ENCODE measurements at regions not wholly inside any gene's neighbourhood (a gene's known extent, or its start where the extent isn't known, plus 50 kb on each side); places are given as distances from the start of the nearest gene placed in this dataset.

- Histone ChIP-seq H3K9me2 (replicated peaks; ENCODE audit: insufficient read depth) (no peaks in the 10 kb centered on the region), H2AFZ (no peak overlapping the region), H3K4me2 (no peak overlapping the region), H3K27ac (no peak overlapping the region), H3K4me3 (no peak overlapping the region), H4K20me1 (ENCODE audit: insufficient read depth, poor library complexity, severe bottlenecking) (no peaks in the 10 kb centered on the region), H3K4me1 (ENCODE audit: insufficient read depth) (no peaks in the 10 kb centered on the region), H3K36me3 (replicated peaks; ENCODE audit: insufficient read depth, low read depth) (no peaks in the 10 kb centered on the region), H3K9me3 (ENCODE audit: low read depth) (no peaks in the 10 kb centered on the region), H3K79me2 (no peaks in the 10 kb centered on the region), H3K27me3 (no peaks in the 10 kb centered on the region)
- TF ChIP-seq EZH2phosphoT487 (IDR thresholded peaks at IDR 0.05; ENCODE audit: low read depth, severe bottlenecking, unreplicated experiment): no peak
- TF ChIP-seq, protein P1, sequence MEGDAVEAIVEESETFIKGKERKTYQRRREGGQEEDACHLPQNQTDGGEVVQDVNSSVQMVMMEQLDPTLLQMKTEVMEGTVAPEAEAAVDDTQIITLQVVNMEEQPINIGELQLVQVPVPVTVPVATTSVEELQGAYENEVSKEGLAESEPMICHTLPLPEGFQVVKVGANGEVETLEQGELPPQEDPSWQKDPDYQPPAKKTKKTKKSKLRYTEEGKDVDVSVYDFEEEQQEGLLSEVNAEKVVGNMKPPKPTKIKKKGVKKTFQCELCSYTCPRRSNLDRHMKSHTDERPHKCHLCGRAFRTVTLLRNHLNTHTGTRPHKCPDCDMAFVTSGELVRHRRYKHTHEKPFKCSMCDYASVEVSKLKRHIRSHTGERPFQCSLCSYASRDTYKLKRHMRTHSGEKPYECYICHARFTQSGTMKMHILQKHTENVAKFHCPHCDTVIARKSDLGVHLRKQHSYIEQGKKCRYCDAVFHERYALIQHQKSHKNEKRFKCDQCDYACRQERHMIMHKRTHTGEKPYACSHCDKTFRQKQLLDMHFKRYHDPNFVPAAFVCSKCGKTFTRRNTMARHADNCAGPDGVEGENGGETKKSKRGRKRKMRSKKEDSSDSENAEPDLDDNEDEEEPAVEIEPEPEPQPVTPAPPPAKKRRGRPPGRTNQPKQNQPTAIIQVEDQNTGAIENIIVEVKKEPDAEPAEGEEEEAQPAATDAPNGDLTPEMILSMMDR (IDR thresholded peaks at IDR 0.05; ENCODE audit: poor library complexity): no peak
- DNase-seq (ENCODE audit: low spot score): no peak
These were observed 71.2 kb upstream of the EPS8L3 start for GRCh38 chr1:109834951-109835350.

DNA sequence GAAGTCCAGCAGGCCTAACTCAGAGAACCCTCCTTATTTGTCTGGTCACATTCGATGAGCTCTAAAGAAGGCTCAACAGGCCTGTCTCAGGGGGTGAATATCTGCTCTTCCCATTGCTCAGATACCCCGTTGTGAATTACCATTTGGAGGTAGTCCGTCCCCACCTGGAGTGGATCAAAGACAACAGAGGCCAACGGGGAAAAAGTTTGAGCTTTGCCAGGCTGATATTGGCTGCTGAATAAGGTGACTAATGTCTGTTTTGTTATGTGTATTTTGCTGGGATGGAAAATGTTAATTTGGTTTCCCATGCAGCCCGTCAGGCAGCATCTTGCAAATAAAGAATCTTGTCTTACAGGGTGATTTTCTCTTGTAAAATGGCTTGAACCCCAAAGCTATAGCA is 69.2 kb upstream of the EPS8L3 start:
- no peak for DNase-seq (ENCODE audit: low spot score)
- WGBS (ENCODE audit: low lambda C conversion rate, missing lambda C conversion rate): 55% methylated on average over 5 of the region's 5 CpGs
- no peak overlapping the region for H3K4me3 ChIP-seq

GRCh38 chr1:109828756-109829505 is 65.2 kb upstream of the EPS8L3 start:
- Histone ChIP-seq H3K27ac (no peak overlapping the region), H3K4me3 (no peak overlapping the region), H3K9me3 (ENCODE audit: low read depth) (no peaks in the 10 kb centered on the region), H3K27me3 (no peaks in the 10 kb centered on the region), H3K4me2 (no peak overlapping the region), H2AFZ (no peak overlapping the region), H3K9me2 (replicated peaks; ENCODE audit: insufficient read depth) (no peaks in the 10 kb centered on the region), H3K36me3 (replicated peaks; ENCODE audit: insufficient read depth, low read depth) (no peaks in the 10 kb centered on the region), H4K20me1 (ENCODE audit: insufficient read depth, poor library complexity, severe bottlenecking) (no peaks in the 10 kb centered on the region), H3K4me1 (ENCODE audit: insufficient read depth) (peaks cover 5% of the 10 kb centered on the region), H3K79me2 (no peaks in the 10 kb centered on the region)
- no peak for TF ChIP-seq EZH2phosphoT487 (IDR thresholded peaks at IDR 0.05; ENCODE audit: low read depth, severe bottlenecking, unreplicated experiment)
- TF ChIP-seq, protein P1 (IDR thresholded peaks at IDR 0.05; ENCODE audit: poor library complexity): no peak
- no peak for TF ChIP-seq EZH2 (IDR thresholded peaks at IDR 0.05; ENCODE audit: borderline replicate concordance)
- DNase-seq (ENCODE audit: low spot score): no peak
- WGBS (ENCODE audit: low lambda C conversion rate, missing lambda C conversion rate): 85% methylated on average over 7 of the region's 8 CpGs

More for the DNA sequence above, 69.2 kb upstream of the EPS8L3 start:
- H2AFZ ChIP-seq: no peak overlapping the region
- H3K9me2 ChIP-seq (replicated peaks; ENCODE audit: insufficient read depth): no peaks in the 10 kb centered on the region
- H3K36me3 ChIP-seq (replicated peaks; ENCODE audit: insufficient read depth, low read depth): no peaks in the 10 kb centered on the region
- no peaks in the 10 kb centered on the region for H4K20me1 ChIP-seq (ENCODE audit: insufficient read depth, poor library complexity, severe bottlenecking)
- H3K9me3 ChIP-seq (ENCODE audit: low read depth): no peaks in the 10 kb centered on the region
- no peaks in the 10 kb centered on the region for H3K79me2 ChIP-seq
- no peaks in the 10 kb centered on the region for H3K27me3 ChIP-seq
- no peak for TF ChIP-seq EZH2 (IDR thresholded peaks at IDR 0.05; ENCODE audit: borderline replicate concordance)
- TF ChIP-seq EZH2phosphoT487 (IDR thresholded peaks at IDR 0.05; ENCODE audit: low read depth, severe bottlenecking, unreplicated experiment): no peak
- TF ChIP-seq, protein P1 (IDR thresholded peaks at IDR 0.05; ENCODE audit: poor library complexity): no peak
- H3K4me2 ChIP-seq: no peak overlapping the region
- H3K4me1 ChIP-seq (ENCODE audit: insufficient read depth): no peaks in the 10 kb centered on the region
- H3K27ac ChIP-seq: no peak overlapping the region
